ENCODE measurements at regions not wholly inside any gene's neighbourhood (a gene's known extent, or its start where the extent isn't known, plus 50 kb on each side); places are given as distances from the start of the nearest gene placed in this dataset.

DNA sequence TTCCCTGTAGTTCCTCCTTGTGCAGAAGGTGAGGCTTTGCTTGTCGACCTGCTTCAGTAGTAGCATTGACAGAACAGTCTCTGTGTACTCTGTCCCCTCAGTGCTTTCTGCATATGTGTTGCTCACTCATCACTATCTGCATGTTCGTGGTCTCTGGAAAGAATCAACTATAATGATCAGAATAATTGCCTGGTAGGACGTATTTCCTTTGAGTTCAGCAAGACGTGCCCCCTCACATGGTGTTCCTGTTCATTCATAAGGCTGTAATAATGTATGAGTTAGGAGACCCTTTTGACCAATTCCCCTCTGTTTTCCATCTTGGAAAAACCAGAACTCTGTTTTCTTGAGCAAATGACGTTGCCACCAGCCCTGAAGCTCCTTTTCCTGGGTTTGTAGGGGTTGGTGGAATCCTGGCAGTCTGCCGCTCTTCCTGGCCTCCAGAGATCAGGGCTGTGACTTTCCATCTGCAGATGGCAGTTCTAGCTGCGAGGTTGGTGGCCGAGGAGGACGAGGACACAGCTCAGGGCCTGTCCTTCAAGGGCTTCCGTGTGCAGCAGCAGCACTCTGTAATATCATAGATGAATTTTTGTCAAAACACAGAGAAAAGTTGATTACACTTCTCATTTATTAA is 61.9 kb downstream of the EXOSC2 start:
- no peak for DNase-seq (ENCODE audit: low read depth)

DNA sequence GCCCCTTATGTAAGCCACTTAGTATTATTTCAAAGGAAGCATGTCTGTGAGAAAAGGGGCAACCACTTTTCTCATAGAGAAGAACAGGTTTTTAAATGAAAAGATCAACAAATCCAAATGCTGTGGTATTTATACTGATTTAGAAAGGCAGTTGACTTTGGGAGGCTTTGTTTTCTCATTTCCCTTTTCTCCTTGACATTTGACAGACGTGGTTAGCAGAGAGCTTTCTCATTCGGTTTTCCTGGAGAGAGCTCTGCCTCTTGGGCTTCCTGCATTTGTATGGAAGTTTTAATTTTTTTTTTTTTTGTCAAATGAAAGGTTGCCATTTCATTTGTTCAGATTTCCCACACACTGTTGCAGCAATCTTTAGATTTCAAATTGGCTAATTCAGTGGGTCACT is 62.5 kb downstream of the EXOSC2 start:
- no peak for DNase-seq (ENCODE audit: low read depth)

GRCh38 chr9:130756455-130757152 is 63.0 kb downstream of the EXOSC2 start:
- DNase-seq (ENCODE audit: low read depth), result no peak

DNA sequence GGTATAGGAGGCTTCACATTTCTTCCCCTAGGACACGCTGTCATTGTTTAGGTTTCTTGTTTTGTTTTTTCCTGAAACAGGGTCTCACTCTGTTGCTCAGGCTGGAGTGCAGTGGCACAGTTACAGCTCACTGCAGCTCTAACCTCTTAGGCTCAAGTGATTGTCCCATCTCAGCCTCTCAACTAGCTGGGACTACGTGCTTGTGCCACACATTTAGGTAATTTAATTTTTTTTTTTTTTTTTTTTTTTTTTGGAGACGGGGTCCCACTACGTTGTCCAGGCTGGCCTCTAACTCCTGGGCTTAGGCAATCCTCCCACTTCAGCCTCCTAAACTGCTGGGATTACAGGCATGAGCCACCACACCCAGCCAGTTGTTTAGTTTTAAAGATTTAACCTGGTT is 66.2 kb downstream of the EXOSC2 start:
- no peak for DNase-seq (ENCODE audit: low read depth)

- peak; percentile 53 for DNase-seq (ENCODE audit: low read depth)
Observed at GRCh38 chr9:130763331-130764171, 70.0 kb downstream of the EXOSC2 start.

DNA sequence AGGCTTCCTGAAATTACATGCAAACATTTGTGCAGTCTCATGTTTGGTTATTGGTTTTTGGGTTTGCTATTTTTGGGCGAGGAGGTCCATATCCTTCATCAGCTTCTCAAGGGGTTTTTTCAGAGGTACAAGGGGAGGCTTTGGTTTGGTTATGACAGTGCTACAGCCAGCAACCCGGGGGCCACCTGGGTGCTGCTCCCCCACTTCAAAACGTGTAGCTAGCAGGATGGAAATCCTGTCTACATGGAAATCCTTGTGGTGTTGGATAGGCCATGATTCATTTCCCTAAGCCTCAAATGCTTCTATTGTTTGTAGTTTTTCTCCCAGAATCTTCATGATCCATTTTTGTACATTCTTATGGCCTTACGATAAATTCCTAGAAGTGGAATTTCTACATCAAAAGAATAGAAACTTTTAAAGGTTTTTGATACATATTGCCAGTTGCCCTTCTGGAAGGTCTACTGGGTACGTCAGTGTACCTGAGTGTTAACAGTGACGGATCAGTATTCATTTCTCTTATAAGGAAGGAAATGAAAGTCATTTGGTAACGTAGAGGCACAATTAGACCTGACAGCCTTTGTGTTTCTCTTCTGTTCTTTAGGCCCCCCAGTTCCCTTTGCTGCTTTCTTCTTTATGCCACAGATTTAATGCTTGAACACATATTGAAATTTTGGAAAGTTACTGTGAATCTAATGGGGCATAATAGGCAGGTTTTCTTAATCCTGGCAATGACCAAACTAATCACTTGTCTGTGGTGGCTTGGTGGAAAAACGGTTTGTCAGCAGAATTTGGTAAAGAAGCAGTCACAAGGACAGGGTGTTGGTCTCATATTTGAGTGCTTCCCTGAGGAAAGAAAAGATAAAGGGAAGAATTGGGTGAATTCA is 69.7 kb upstream of the ABL1 start:
- peak; percentile 55 for DNase-seq (ENCODE audit: low read depth)

DNA sequence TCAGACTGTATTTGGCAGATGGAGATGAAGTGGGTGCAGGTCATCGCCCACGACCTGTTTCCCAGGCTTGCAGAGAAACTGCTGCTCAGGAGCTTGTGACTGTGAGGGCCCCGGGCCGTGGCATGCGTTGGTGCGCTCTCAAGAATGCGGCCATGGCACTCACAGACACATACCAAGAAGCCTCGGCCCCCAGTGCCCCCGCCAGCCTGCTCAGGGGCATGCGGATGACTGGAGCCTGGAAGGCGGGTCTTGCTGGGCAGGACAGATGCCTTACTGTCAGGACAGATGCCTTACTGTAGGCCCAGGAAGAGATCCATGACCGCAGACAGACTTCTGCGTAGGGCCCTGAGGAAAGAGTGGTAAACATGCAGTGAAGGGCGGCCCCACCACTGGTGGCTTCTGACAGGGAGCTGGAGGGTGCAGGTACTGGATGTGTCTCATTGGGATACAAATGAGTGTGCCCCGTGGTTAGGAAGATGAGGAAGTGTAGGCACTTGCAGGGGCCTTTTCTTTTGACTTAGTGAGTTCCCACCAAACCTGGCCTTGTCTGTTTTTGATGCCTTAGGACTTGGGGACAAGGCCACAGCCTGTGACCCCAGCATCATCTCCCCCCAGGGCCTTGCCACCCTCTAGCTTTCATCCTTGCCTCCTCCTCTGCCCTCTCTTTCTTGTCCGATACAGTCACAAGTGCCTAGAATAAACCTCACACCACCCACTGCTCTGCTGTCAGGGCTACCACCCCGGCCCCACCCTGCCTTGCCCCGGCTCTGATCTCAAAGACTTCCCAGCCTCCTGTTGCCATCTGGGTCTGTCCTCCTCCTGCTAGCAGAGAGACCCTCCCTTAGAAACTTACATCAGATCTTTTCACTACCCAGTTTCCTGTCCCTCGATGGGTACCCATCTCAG is 68.8 kb upstream of the ABL1 start:
- DNase-seq (ENCODE audit: low read depth), result peak; percentile 41

DNA sequence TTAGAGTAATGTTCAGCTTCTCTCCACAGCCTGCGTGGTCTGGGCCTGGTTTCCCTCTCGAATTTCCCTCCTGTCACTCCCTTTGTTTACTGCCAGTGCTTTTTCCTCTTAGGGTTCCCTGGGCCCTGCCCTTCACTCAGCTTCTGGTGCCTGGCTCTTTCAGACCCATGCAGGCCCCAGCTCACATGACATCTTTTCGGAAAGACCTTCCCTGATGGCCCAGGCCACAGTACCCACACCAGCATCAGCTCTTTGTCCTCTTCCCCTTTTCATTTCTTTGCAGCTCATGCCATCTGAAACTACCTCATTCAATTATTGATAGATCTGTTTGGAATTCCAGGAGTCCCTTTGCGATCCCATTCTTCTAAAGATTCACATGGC is 68.1 kb upstream of the ABL1 start:
- no peak for DNase-seq (ENCODE audit: low read depth)

- DNase-seq (ENCODE audit: low read depth), result no peak
Observed at GRCh38 chr9:130768265-130768664, 66.8 kb upstream of the ABL1 start.

- DNase-seq (ENCODE audit: low read depth), result no peak
Observed at GRCh38 chr9:130768891-130769403, 66.1 kb upstream of the ABL1 start.

DNA sequence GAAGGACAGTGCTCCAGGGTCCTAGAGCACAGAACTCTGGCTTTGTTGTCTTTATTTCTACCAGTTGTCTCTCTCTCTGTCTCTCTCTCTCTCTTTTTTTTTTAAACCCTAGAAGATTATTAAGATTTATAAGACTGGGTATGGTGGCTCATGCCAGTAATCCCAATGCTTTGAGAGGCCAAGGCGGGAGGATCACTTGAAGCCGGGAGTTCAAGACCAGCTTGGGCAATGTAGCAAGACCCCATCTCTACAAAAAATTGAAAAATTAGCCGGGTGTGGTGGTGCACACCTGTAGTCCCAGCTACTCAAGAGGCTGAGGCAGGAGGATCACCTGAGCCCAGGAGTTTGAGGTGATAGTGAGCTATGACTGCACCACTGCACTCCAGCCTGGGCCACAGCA is 65.0 kb upstream of the ABL1 start:
- no peak for DNase-seq (ENCODE audit: low read depth)

GRCh38 chr9:130770679-130771442 is 64.2 kb upstream of the ABL1 start:
- DNase-seq (ENCODE audit: low read depth), result peak; percentile 63

DNA sequence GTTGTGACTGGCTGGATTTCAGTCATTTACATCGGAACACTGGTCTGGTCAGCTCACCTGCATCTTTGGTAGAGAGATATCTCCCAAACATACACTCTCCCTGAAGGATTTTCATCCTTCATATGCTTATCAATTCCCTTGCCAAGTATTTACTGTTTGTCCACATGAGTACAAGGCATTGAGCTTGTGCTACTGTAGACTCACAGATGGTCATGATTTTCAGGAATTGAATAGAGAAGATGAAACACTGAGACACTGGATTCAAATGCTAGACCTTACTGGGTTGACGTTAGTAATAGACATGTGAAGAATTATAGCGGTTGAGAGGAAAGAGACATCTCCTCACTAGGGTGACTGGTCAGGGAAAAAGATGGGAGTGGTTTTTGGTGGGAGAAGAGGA is 62.9 kb upstream of the ABL1 start:
- DNase-seq (ENCODE audit: low read depth), result no peak

- no peak for DNase-seq (ENCODE audit: low read depth)
Observed at GRCh38 chr9:130774183-130774582, 60.9 kb upstream of the ABL1 start.

DNA sequence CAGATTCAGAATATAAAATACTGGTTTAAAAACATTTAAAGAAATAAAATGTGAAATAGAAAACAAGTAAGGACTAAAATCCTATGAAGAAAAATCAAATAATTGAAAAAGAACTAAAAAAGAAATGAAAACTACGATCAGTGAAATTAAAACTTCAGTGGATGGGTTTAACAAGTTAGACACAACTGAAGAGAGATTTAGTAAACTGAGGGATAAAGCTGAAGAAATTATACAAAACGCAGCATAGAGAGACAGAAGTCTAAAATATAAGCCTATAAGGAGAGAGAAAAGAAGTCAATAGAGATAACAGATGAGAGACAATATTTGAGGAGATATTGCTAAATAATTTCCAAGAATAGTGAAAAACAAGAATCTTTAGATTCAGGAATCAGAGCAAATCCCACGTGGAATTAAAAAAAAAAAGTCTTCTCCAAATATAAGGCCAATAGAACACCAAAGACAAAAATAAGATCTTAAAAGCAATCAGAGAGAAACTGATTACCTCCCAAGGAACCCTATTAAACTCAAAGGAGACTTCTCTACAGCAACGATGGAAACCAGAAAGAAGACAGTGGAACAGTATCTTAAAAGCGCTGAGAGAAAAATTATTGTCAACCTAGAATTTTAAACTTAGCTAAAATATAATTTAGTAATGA is 59.6 kb upstream of the ABL1 start:
- DNase-seq (ENCODE audit: low read depth), result no peak

DNA sequence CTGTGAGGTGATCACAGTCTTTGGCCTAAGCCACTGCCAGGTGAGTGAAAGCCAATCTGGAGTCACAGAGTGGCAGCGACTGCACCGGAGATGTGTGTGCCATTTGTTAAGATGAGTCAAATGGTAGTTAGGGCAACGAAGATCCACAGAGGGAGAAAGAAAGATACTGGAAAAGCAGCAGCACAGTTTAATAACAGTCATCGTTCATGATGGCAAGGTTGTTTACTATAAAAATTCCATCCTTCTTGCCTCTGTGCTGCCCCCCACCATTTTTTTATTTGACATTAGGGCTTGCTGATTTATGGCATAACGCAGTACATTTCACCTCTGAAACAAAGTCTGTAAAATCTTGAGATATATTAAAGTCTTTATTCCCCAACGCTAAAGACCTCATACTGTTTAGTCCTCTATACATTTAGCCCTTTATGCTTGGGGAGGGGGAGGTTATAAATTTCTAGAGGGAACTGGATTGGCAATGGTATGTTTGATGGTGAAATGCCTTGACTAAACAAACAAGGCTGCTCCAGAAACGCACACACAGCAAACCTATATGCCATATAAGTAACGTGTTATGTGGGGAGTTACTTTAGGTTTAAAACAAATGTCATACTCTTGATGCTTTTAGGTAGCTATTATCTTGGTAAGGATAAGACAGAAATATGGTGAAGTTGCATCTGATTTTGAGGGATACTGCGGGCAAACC is 55.8 kb upstream of the ABL1 start:
- peak; percentile 85 for DNase-seq (ENCODE audit: low read depth)

- no peak for DNase-seq (ENCODE audit: low read depth)
Observed at GRCh38 chr9:130780415-130780814, 54.6 kb upstream of the ABL1 start.

GRCh38 chr9:130780865-130781504 is 54.1 kb upstream of the ABL1 start:
- DNase-seq (ENCODE audit: low read depth), result peak; percentile 49

Measured in M059J (cell line).